SU-DHL-6 (cell line): ENCODE measurements at regions not wholly inside any gene's neighbourhood (a gene's known extent, or its start where the extent isn't known, plus 50 kb on each side); places are given as distances from the start of the nearest gene placed in this dataset.

Experiments
- CTCF ChIP-seq: fragments of 200-600 bp; sonication (generic); IDR thresholded peaks from one replicate; pipeline ENCODE4 v1.5.1; 2017; ENCODE audit warnings: antibody characterized with exemption, mild to moderate bottlenecking, low read length, moderate library complexity; ENCODE audit not compliant: insufficient read depth, poor library complexity, severe bottlenecking
- EZH2phosphoT487 ChIP-seq: fragments of 200-600 bp; sonication (generic), shearing (Covaris generic); conservative IDR thresholded peaks from 2 replicates; pipeline ENCODE4 v1.6.1; 2018; ENCODE audit warnings: mild to moderate bottlenecking, antibody characterized with exemption, low read length, moderate library complexity, mixed read lengths

DNA sequence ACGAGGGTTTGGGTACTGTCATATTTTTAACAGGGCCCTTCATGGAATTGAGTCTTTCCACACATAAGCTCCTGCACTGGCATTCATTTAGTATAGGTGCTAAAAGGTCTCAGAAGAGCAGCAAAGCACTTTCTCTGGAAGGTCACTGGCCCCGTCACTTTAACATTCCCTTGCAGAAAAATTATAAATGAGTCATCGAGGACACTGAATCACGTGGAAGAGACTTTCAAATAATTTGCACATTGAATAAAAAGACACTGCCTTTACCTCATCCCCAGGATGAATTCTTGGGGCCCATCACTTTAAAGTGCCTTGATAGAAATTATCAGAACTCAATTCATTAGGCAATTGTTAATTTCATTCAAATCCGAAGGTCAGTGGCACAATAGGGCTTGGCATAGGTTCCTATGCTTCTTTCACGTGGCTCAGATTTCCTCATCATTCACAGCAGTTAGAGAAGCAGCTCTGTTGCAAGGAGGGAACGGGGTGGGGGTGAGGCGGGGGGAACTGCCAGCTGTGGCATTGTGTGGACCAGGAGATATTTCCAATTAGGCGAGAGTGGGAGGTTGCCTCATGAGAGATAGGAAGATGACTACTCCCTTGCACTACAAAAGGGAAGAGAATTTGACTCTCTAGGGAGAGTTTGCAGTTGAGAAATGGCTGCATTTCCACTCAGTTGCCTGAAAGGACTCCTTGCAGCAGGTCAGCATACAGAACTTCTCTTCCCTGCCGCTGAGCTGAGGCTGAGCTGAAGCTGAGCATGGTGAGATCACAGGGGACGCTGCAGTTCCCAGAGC lies 86.3 kb upstream of the NPAS2 start:
- TF ChIP-seq CTCF (no peak), EZH2phosphoT487 (no peak)
